IPS-NIHi7 (cell line): ENCODE measurements at regions not wholly inside any gene's neighbourhood (a gene's known extent, or its start where the extent isn't known, plus 50 kb on each side); places are given as distances from the start of the nearest gene placed in this dataset.
"Not testable (repeated sequence)": the region's sequence is repeated elsewhere in the genome, so short reads cannot be mapped to it uniquely, and the experiment has no call there.

Source experiments
- DNase-seq: peaks from one replicate; pipeline ENCODE4 v3.0.0; 2012; ENCODE audit warnings: mixed read lengths; ENCODE audit errors: extremely low spot score

DNA sequence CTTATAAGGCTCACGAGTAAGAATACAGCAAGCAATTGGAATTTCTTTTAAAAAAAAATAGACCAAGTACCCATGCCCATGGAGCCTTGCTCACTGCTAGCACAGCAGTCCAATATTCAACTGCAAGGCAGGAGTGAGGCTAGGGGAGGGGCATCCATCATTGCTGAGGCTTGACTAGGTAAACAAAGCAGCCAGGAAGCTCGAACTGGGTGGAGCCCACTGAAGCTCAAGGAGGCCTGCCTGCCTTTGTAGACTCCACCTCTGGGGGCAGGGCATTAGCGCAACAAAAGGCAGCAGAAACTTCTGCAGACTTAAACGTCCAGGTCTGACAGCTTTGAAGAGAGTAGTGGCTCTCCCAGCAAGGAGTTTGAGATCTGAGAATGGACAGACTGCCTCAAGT, 84.0 kb upstream of the STEAP1 start:
- not testable (repeated sequence) for DNase-seq

DNA sequence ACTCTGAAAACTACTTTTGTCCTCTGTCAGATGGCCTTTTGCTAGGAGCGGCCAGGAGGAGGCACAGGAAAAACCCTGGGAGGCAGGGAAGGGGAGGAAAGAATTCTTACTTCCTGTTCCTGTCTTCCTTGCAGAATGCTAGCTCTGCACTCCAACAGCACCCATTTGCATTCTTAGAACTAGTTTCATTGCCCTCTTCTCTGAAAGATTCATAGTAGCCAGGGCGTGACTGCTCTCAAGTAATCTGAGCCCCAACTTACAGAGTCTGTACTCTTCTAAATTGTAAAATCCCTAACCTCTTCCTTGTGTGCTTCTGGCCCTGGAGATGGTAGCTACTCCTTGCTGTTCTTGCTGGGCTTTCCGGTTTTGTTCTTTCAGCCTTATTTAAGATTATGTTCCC, 75.3 kb upstream of the STEAP1 start:
- DNase-seq, result peak; percentile 22

- DNase-seq, result no peak
Measured at GRCh38 chr7:90081621-90082020, 72.6 kb upstream of the STEAP1 start.

- DNase-seq, result no peak
Measured at GRCh38 chr7:90092506-90092905, 61.8 kb upstream of the STEAP1 start.

GRCh38 chr7:90094030-90094429, 60.2 kb upstream of the STEAP1 start:
- no peak for DNase-seq
